GM23248 (cell line): ENCODE measurements at regions not wholly inside any gene's neighbourhood (a gene's known extent, or its start where the extent isn't known, plus 50 kb on each side); places are given as distances from the start of the nearest gene placed in this dataset.
A peak's percentile ranks its signal among the peaks of the same experiment; 100 is the strongest.

Experiments used
- DNase-seq: peaks from one replicate; pipeline ENCODE4 v3.0.0-alpha.2; 2015
- H2AFZ ChIP-seq: fragments of 200-600 bp; sonication (generic); 2 replicates; pipeline ENCODE4 v1.6.1; 2016; ENCODE audit warnings: antibody characterized with exemption
- H3F3A ChIP-seq: fragments of 200-600 bp; sonication (generic); 2 replicates; pipeline ENCODE4 v1.6.1; 2016; ENCODE audit warnings: mild to moderate bottlenecking, antibody characterized with exemption, mixed run types; ENCODE audit not compliant: insufficient read depth
- H3K27ac ChIP-seq: fragments of 200-600 bp; sonication (generic); 2 replicates; pipeline ENCODE4 v1.5.1; 2016; ENCODE audit warnings: mild to moderate bottlenecking
- H3K27me3 ChIP-seq: fragments of 200-600 bp; sonication (generic); replicated peaks from 2 replicates; pipeline ENCODE4 v1.6.1; 2016; ENCODE audit warnings: mild to moderate bottlenecking; ENCODE audit not compliant: insufficient read depth
- H3K36me3 ChIP-seq: fragments of 200-600 bp; sonication (generic); 2 replicates; pipeline ENCODE4 v1.6.1; 2016; ENCODE audit warnings: low read depth, mild to moderate bottlenecking
- H3K4me1 ChIP-seq: fragments of 200-600 bp; sonication (generic); 2 replicates; pipeline ENCODE4 v1.6.1; 2016; ENCODE audit warnings: mild to moderate bottlenecking; ENCODE audit not compliant: insufficient read depth
- H3K4me2 ChIP-seq: fragments of 200-600 bp; sonication (generic); one replicate; pipeline ENCODE4 v1.6.1; 2016; ENCODE audit warnings: mild to moderate bottlenecking; ENCODE audit not compliant: unreplicated experiment
- H3K4me3 ChIP-seq: fragments of 200-600 bp; sonication (generic); 2 replicates; pipeline ENCODE4 v1.5.1; 2016; ENCODE audit warnings: mild to moderate bottlenecking
- H3K79me2 ChIP-seq: fragments of 200-600 bp; sonication (generic); 2 replicates; pipeline ENCODE4 v1.6.1; 2016; ENCODE audit warnings: mild to moderate bottlenecking; ENCODE audit not compliant: insufficient read depth
- H3K9ac ChIP-seq: fragments of 200-600 bp; sonication (generic); 2 replicates; pipeline ENCODE4 v1.6.1; 2016; ENCODE audit warnings: mild to moderate bottlenecking
- H3K9me2 ChIP-seq: fragments of 200-600 bp; sonication (generic); 2 replicates; pipeline ENCODE4 v1.6.1; 2016; ENCODE audit warnings: mixed run types, mild to moderate bottlenecking, moderate library complexity; ENCODE audit not compliant: insufficient read depth
- H3K9me3 ChIP-seq: fragments of 200-600 bp; sonication (generic); one replicate; pipeline ENCODE4 v1.6.1; 2017; ENCODE audit warnings: low read depth
- H4K20me1 ChIP-seq: fragments of 200-600 bp; sonication (generic); 2 replicates; pipeline ENCODE4 v1.6.0; 2016; ENCODE audit not compliant: insufficient read depth
- EZH2 ChIP-seq: fragments of 200-600 bp; sonication (generic); IDR thresholded peaks from 2 replicates; pipeline ENCODE4 v1.6.1; 2018; ENCODE audit warnings: antibody characterized with exemption, mild to moderate bottlenecking; ENCODE audit not compliant: insufficient read depth, poor library complexity, severe bottlenecking
- EZH2phosphoT487 ChIP-seq: fragments of 200-600 bp; sonication (generic); IDR thresholded peaks from 2 replicates; pipeline ENCODE4 v1.6.1; 2018; ENCODE audit warnings: antibody characterized with exemption, moderate library complexity, mild to moderate bottlenecking, low read depth; ENCODE audit not compliant: insufficient read depth
- WGBS, 2 experiments: methylation state at CpG; one replicate each; pipeline ENCODE4 v1.1.6; 2015 to 2017; ENCODE audit warnings: low lambda C conversion rate in 2 of 2, low coverage in 1 of 2; ENCODE audit errors: missing lambda C conversion rate in 2 of 2; 5-methylcytosine and 5-hydroxymethylcytosine counted together
- in situ Hi-C: fragments of 300-500 bp; cut with MboI; formaldehyde crosslinking; loops from 2 replicates; pipeline ENCODE4 v1.15.0; 2020

- no peak overlapping the region for H2AFZ ChIP-seq
- in situ Hi-C loops = no loop called here
Observed at GRCh38 chr5:57710126-57710525, 227.5 kb upstream of the ACTBL2 start.

GRCh38 chr5:57705769-57706168, 223.2 kb upstream of the ACTBL2 start:
- no peaks in the 10 kb centered on the region for H4K20me1 ChIP-seq
- H3F3A ChIP-seq = no peaks in the 10 kb centered on the region
- no peaks in the 10 kb centered on the region for H3K9me3 ChIP-seq
- DNase-seq = no peak
- no peak overlapping the region for H3K27ac ChIP-seq
- H3K4me3 ChIP-seq = no peak overlapping the region
- in situ Hi-C loops = no loop called here
- no peaks in the 10 kb centered on the region for H3K4me1 ChIP-seq
- 49 to 54% methylated on average over 3 of the region's 3 CpGs for WGBS, 2 experiments
- no peak overlapping the region for H3K9ac ChIP-seq
- TF ChIP-seq EZH2phosphoT487 = no peak
- TF ChIP-seq EZH2 = no peak
- no peaks in the 10 kb centered on the region for H3K36me3 ChIP-seq
- no peaks in the 10 kb centered on the region for H3K27me3 ChIP-seq
- H2AFZ ChIP-seq = no peak overlapping the region
- no peak overlapping the region for H3K4me2 ChIP-seq
- no peaks in the 10 kb centered on the region for H3K79me2 ChIP-seq
- no peaks in the 10 kb centered on the region for H3K9me2 ChIP-seq

More at GRCh38 chr5:57710126-57710525, 227.5 kb upstream of the ACTBL2 start:
- Histone ChIP-seq H3K9me3 (no peaks in the 10 kb centered on the region), H4K20me1 (no peaks in the 10 kb centered on the region), H3K4me1 (no peaks in the 10 kb centered on the region), H3K36me3 (no peaks in the 10 kb centered on the region), H3K27me3 (no peaks in the 10 kb centered on the region), H3K27ac (no peak overlapping the region), H3K9ac (no peak overlapping the region), H3F3A (no peaks in the 10 kb centered on the region), H3K9me2 (no peaks in the 10 kb centered on the region), H3K79me2 (no peaks in the 10 kb centered on the region), H3K4me2 (no peak overlapping the region), H3K4me3 (no peak overlapping the region)
- no peak for DNase-seq
- TF ChIP-seq EZH2 (no peak), EZH2phosphoT487 (no peak)
- 43 to 81% methylated on average over 1 of the region's 1 CpG for WGBS, 2 experiments

- no peaks in the 10 kb centered on the region for H4K20me1 ChIP-seq
- H3K79me2 ChIP-seq = no peaks in the 10 kb centered on the region
- H3F3A ChIP-seq = no peaks in the 10 kb centered on the region
- no peaks in the 10 kb centered on the region for H3K36me3 ChIP-seq
- 86 to 88% methylated on average over 1 of the region's 1 CpG for WGBS, 2 experiments
- H3K9ac ChIP-seq = no peak overlapping the region
- H2AFZ ChIP-seq = no peak overlapping the region
- no peaks in the 10 kb centered on the region for H3K9me3 ChIP-seq
- TF ChIP-seq EZH2phosphoT487 (no peak), EZH2 (no peak)
- no peak overlapping the region for H3K4me2 ChIP-seq
- in situ Hi-C loops = no loop called here
- H3K4me1 ChIP-seq = no peaks in the 10 kb centered on the region
- H3K9me2 ChIP-seq = no peaks in the 10 kb centered on the region
- no peak overlapping the region for H3K27ac ChIP-seq
- no peaks in the 10 kb centered on the region for H3K27me3 ChIP-seq
- no peak overlapping the region for H3K4me3 ChIP-seq
- peak; percentile 19 for DNase-seq
Observed at GRCh38 chr5:57703721-57704120, 221.1 kb upstream of the ACTBL2 start.

GRCh38 chr5:57700484-57700883, 217.9 kb upstream of the ACTBL2 start:
- 0 out of 2 replicates have a peak, but pooled peaks cover 6% of the 10 kb centered on the region for H3K4me1 ChIP-seq
- TF ChIP-seq EZH2 (no peak), EZH2phosphoT487 (no peak)
- H3K9me3 ChIP-seq = no peaks in the 10 kb centered on the region
- 93 to 96% methylated on average over 2 of the region's 2 CpGs for WGBS, 2 experiments
- no peaks in the 10 kb centered on the region for H3K36me3 ChIP-seq
- H3K4me3 ChIP-seq = no peak overlapping the region
- no peaks in the 10 kb centered on the region for H3K79me2 ChIP-seq
- H2AFZ ChIP-seq = no peak overlapping the region
- H3K9me2 ChIP-seq = no peaks in the 10 kb centered on the region
- no peak overlapping the region for H3K9ac ChIP-seq
- no peak overlapping the region for H3K27ac ChIP-seq
- in situ Hi-C loops = no loop called here
- H3K4me2 ChIP-seq = no peak overlapping the region
- H3F3A ChIP-seq = no peaks in the 10 kb centered on the region
- H3K27me3 ChIP-seq = no peaks in the 10 kb centered on the region
- H4K20me1 ChIP-seq = no peaks in the 10 kb centered on the region
- DNase-seq = no peak

GRCh38 chr5:57700072-57700471, 217.5 kb upstream of the ACTBL2 start:
- no peaks in the 10 kb centered on the region for H3F3A ChIP-seq
- no peaks in the 10 kb centered on the region for H3K9me3 ChIP-seq
- 97 to 99% methylated on average over 3 of the region's 3 CpGs for WGBS, 2 experiments
- no peaks in the 10 kb centered on the region for H3K9me2 ChIP-seq
- in situ Hi-C loops = no loop called here
- TF ChIP-seq EZH2phosphoT487 = no peak
- TF ChIP-seq EZH2 = no peak
- H2AFZ ChIP-seq = no peak overlapping the region
- 0 out of 2 replicates have a peak, but pooled peaks cover 6% of the 10 kb centered on the region for H3K4me1 ChIP-seq
- no peak overlapping the region for H3K4me2 ChIP-seq
- no peaks in the 10 kb centered on the region for H4K20me1 ChIP-seq
- no peaks in the 10 kb centered on the region for H3K27me3 ChIP-seq
- H3K4me3 ChIP-seq = no peak overlapping the region
- H3K79me2 ChIP-seq = no peaks in the 10 kb centered on the region
- no peak overlapping the region for H3K27ac ChIP-seq
- H3K36me3 ChIP-seq = no peaks in the 10 kb centered on the region
- DNase-seq = no peak
- H3K9ac ChIP-seq = no peak overlapping the region
